ENCODE measurements at regions not wholly inside any gene's neighbourhood (a gene's known extent, or its start where the extent isn't known, plus 50 kb on each side); places are given as distances from the start of the nearest gene placed in this dataset.
A peak's percentile ranks its signal among the peaks of the same experiment; 100 is the strongest.

- DNase-seq (ENCODE audit: low spot score) = no peak
Observed at GRCh38 chr4:24057915-24058559, 168.2 kb upstream of the PPARGC1A start.

- DNase-seq (ENCODE audit: low spot score) = no peak
Observed at GRCh38 chr4:24056289-24056688, 166.4 kb upstream of the PPARGC1A start.

- DNase-seq (ENCODE audit: low spot score) = no peak
Observed at GRCh38 chr4:24055623-24056022, 165.8 kb upstream of the PPARGC1A start.

GRCh38 chr4:24054910-24055309 is 165.1 kb upstream of the PPARGC1A start:
- DNase-seq (ENCODE audit: low spot score) = no peak

- DNase-seq (ENCODE audit: low spot score) = no peak
Observed at GRCh38 chr4:24053934-24054333, 164.1 kb upstream of the PPARGC1A start.

GRCh38 chr4:24044610-24045589 is 155.1 kb upstream of the PPARGC1A start:
- DNase-seq (ENCODE audit: low spot score) = no peak

GRCh38 chr4:24042094-24042493 is 152.2 kb upstream of the PPARGC1A start:
- no peak for DNase-seq (ENCODE audit: low spot score)

- DNase-seq (ENCODE audit: low spot score) = no peak
Observed at GRCh38 chr4:24040811-24041210, 151.0 kb upstream of the PPARGC1A start.

GRCh38 chr4:24033626-24034025 is 143.8 kb upstream of the PPARGC1A start:
- no peak for DNase-seq (ENCODE audit: low spot score)

- DNase-seq (ENCODE audit: low spot score) = peak; percentile 4
Observed at GRCh38 chr4:24032371-24032989, 142.6 kb upstream of the PPARGC1A start.

- no peak for DNase-seq (ENCODE audit: low spot score)
Observed at GRCh38 chr4:24026596-24026995, 136.7 kb upstream of the PPARGC1A start.

GRCh38 chr4:24024605-24025004 is 134.8 kb upstream of the PPARGC1A start:
- no peak for DNase-seq (ENCODE audit: low spot score)

- no peak for DNase-seq (ENCODE audit: low spot score)
Observed at GRCh38 chr4:24024157-24024556, 134.3 kb upstream of the PPARGC1A start.

GRCh38 chr4:24015782-24016181 is 125.9 kb upstream of the PPARGC1A start:
- DNase-seq (ENCODE audit: low spot score) = no peak

GRCh38 chr4:24013668-24014422 is 124.0 kb upstream of the PPARGC1A start:
- no peak for DNase-seq (ENCODE audit: low spot score)

- no peak for DNase-seq (ENCODE audit: low spot score)
Observed at GRCh38 chr4:24010994-24011393, 121.1 kb upstream of the PPARGC1A start.

GRCh38 chr4:24010573-24010972 is 120.7 kb upstream of the PPARGC1A start:
- no peak for DNase-seq (ENCODE audit: low spot score)

GRCh38 chr4:24007860-24008261 is 118.0 kb upstream of the PPARGC1A start:
- no peak for DNase-seq (ENCODE audit: low spot score)

- DNase-seq (ENCODE audit: low spot score) = no peak
Observed at GRCh38 chr4:24006269-24006668, 116.4 kb upstream of the PPARGC1A start.

GRCh38 chr4:24003926-24004325 is 114.1 kb upstream of the PPARGC1A start:
- no peak for DNase-seq (ENCODE audit: low spot score)

- DNase-seq (ENCODE audit: low spot score) = no peak
Observed at GRCh38 chr4:24003496-24003895, 113.6 kb upstream of the PPARGC1A start.

GRCh38 chr4:24002330-24002966 is 112.6 kb upstream of the PPARGC1A start:
- DNase-seq (ENCODE audit: low spot score) = no peak
